ENCODE measurements at regions not wholly inside any gene's neighbourhood (a gene's known extent, or its start where the extent isn't known, plus 50 kb on each side); places are given as distances from the start of the nearest gene placed in this dataset.

- Histone ChIP-seq H3K4me3 (ENCODE audit: insufficient read depth, low read depth, low read length, poor library complexity, severe bottlenecking) (no peak overlapping the region), H3K9me3 (ENCODE audit: control insufficient read depth, low read length) (no peaks in the 10 kb centered on the region), H3K27ac (ENCODE audit: insufficient read depth, low read length, poor library complexity, severe bottlenecking) (no peak overlapping the region), H3K36me3 (ENCODE audit: control insufficient read depth, insufficient read depth, low read length) (no peaks in the 10 kb centered on the region), H3K4me1 (ENCODE audit: control insufficient read depth, insufficient read depth, low read length, poor library complexity, severe bottlenecking) (no peaks in the 10 kb centered on the region), H3K27me3 (replicated peaks; ENCODE audit: control insufficient read depth, insufficient read depth, low read length, poor library complexity, severe bottlenecking) (no peaks in the 10 kb centered on the region)
- no peak for DNase-seq
These were observed 119.2 kb upstream of the DAAM1 start for GRCh38 chr14:59069163-59069854.

GRCh38 chr14:59075506-59075905, 113.0 kb upstream of the DAAM1 start:
- no peaks in the 10 kb centered on the region for H3K36me3 ChIP-seq (ENCODE audit: control insufficient read depth, insufficient read depth, low read length)
- H3K4me3 ChIP-seq (ENCODE audit: insufficient read depth, low read depth, low read length, poor library complexity, severe bottlenecking), result no peak overlapping the region
- no peak for DNase-seq
- no peaks in the 10 kb centered on the region for H3K9me3 ChIP-seq (ENCODE audit: control insufficient read depth, low read length)
- H3K4me1 ChIP-seq (ENCODE audit: control insufficient read depth, insufficient read depth, low read length, poor library complexity, severe bottlenecking), result no peaks in the 10 kb centered on the region
- no peaks in the 10 kb centered on the region for H3K27me3 ChIP-seq (replicated peaks; ENCODE audit: control insufficient read depth, insufficient read depth, low read length, poor library complexity, severe bottlenecking)
- no peak overlapping the region for H3K27ac ChIP-seq (ENCODE audit: insufficient read depth, low read length, poor library complexity, severe bottlenecking)

- DNase-seq, result no peak
- no peaks in the 10 kb centered on the region for H3K36me3 ChIP-seq (ENCODE audit: control insufficient read depth, insufficient read depth, low read length)
- no peak overlapping the region for H3K27ac ChIP-seq (ENCODE audit: insufficient read depth, low read length, poor library complexity, severe bottlenecking)
- no peaks in the 10 kb centered on the region for H3K27me3 ChIP-seq (replicated peaks; ENCODE audit: control insufficient read depth, insufficient read depth, low read length, poor library complexity, severe bottlenecking)
- no peak overlapping the region for H3K4me3 ChIP-seq (ENCODE audit: insufficient read depth, low read depth, low read length, poor library complexity, severe bottlenecking)
- H3K9me3 ChIP-seq (ENCODE audit: control insufficient read depth, low read length), result no peaks in the 10 kb centered on the region
- no peaks in the 10 kb centered on the region for H3K4me1 ChIP-seq (ENCODE audit: control insufficient read depth, insufficient read depth, low read length, poor library complexity, severe bottlenecking)
These were observed 106.7 kb upstream of the DAAM1 start for GRCh38 chr14:59081720-59082119.

GRCh38 chr14:59085207-59085739, 103.2 kb upstream of the DAAM1 start:
- Histone ChIP-seq H3K36me3 (ENCODE audit: control insufficient read depth, insufficient read depth, low read length) (no peaks in the 10 kb centered on the region), H3K27me3 (replicated peaks; ENCODE audit: control insufficient read depth, insufficient read depth, low read length, poor library complexity, severe bottlenecking) (no peaks in the 10 kb centered on the region), H3K27ac (ENCODE audit: insufficient read depth, low read length, poor library complexity, severe bottlenecking) (no peak overlapping the region)

GRCh38 chr14:59086241-59086882, 102.1 kb upstream of the DAAM1 start:
- Histone ChIP-seq H3K9me3 (ENCODE audit: control insufficient read depth, low read length) (no peaks in the 10 kb centered on the region), H3K36me3 (ENCODE audit: control insufficient read depth, insufficient read depth, low read length) (no peaks in the 10 kb centered on the region), H3K4me3 (ENCODE audit: insufficient read depth, low read depth, low read length, poor library complexity, severe bottlenecking) (no peak overlapping the region), H3K4me1 (ENCODE audit: control insufficient read depth, insufficient read depth, low read length, poor library complexity, severe bottlenecking) (no peaks in the 10 kb centered on the region), H3K27ac (ENCODE audit: insufficient read depth, low read length, poor library complexity, severe bottlenecking) (no peak overlapping the region), H3K27me3 (replicated peaks; ENCODE audit: control insufficient read depth, insufficient read depth, low read length, poor library complexity, severe bottlenecking) (no peaks in the 10 kb centered on the region)
- DNase-seq, result no peak

More at GRCh38 chr14:59085207-59085739, 103.2 kb upstream of the DAAM1 start:
- no peaks in the 10 kb centered on the region for H3K9me3 ChIP-seq (ENCODE audit: control insufficient read depth, low read length)
- DNase-seq, result no peak
- no peak overlapping the region for H3K4me3 ChIP-seq (ENCODE audit: insufficient read depth, low read depth, low read length, poor library complexity, severe bottlenecking)
- H3K4me1 ChIP-seq (ENCODE audit: control insufficient read depth, insufficient read depth, low read length, poor library complexity, severe bottlenecking), result no peaks in the 10 kb centered on the region

- Histone ChIP-seq H3K27me3 (replicated peaks; ENCODE audit: control insufficient read depth, insufficient read depth, low read length, poor library complexity, severe bottlenecking) (no peaks in the 10 kb centered on the region), H3K36me3 (ENCODE audit: control insufficient read depth, insufficient read depth, low read length) (no peaks in the 10 kb centered on the region), H3K4me3 (ENCODE audit: insufficient read depth, low read depth, low read length, poor library complexity, severe bottlenecking) (no peak overlapping the region), H3K4me1 (ENCODE audit: control insufficient read depth, insufficient read depth, low read length, poor library complexity, severe bottlenecking) (no peaks in the 10 kb centered on the region), H3K9me3 (ENCODE audit: control insufficient read depth, low read length) (no peaks in the 10 kb centered on the region), H3K27ac (ENCODE audit: insufficient read depth, low read length, poor library complexity, severe bottlenecking) (no peak overlapping the region)
- no peak for DNase-seq
These were observed 101.2 kb upstream of the DAAM1 start for GRCh38 chr14:59087240-59087639.

- H3K27ac ChIP-seq (ENCODE audit: insufficient read depth, low read length, poor library complexity, severe bottlenecking), result no peak overlapping the region
- no peaks in the 10 kb centered on the region for H3K9me3 ChIP-seq (ENCODE audit: control insufficient read depth, low read length)
- no peaks in the 10 kb centered on the region for H3K36me3 ChIP-seq (ENCODE audit: control insufficient read depth, insufficient read depth, low read length)
- H3K4me3 ChIP-seq (ENCODE audit: insufficient read depth, low read depth, low read length, poor library complexity, severe bottlenecking), result no peak overlapping the region
- DNase-seq, result no peak
- no peaks in the 10 kb centered on the region for H3K27me3 ChIP-seq (replicated peaks; ENCODE audit: control insufficient read depth, insufficient read depth, low read length, poor library complexity, severe bottlenecking)
- H3K4me1 ChIP-seq (ENCODE audit: control insufficient read depth, insufficient read depth, low read length, poor library complexity, severe bottlenecking), result no peaks in the 10 kb centered on the region
These were observed 100.8 kb upstream of the DAAM1 start for GRCh38 chr14:59087711-59088110.

GRCh38 chr14:59090572-59090971, 97.9 kb upstream of the DAAM1 start:
- Histone ChIP-seq H3K4me3 (ENCODE audit: insufficient read depth, low read depth, low read length, poor library complexity, severe bottlenecking) (no peak overlapping the region), H3K27ac (ENCODE audit: insufficient read depth, low read length, poor library complexity, severe bottlenecking) (no peak overlapping the region), H3K9me3 (ENCODE audit: control insufficient read depth, low read length) (no peaks in the 10 kb centered on the region), H3K27me3 (replicated peaks; ENCODE audit: control insufficient read depth, insufficient read depth, low read length, poor library complexity, severe bottlenecking) (no peaks in the 10 kb centered on the region), H3K36me3 (ENCODE audit: control insufficient read depth, insufficient read depth, low read length) (no peaks in the 10 kb centered on the region), H3K4me1 (ENCODE audit: control insufficient read depth, insufficient read depth, low read length, poor library complexity, severe bottlenecking) (no peaks in the 10 kb centered on the region)
- no peak for DNase-seq

GRCh38 chr14:59091404-59091803, 97.1 kb upstream of the DAAM1 start:
- DNase-seq, result no peak
- H3K4me1 ChIP-seq (ENCODE audit: control insufficient read depth, insufficient read depth, low read length, poor library complexity, severe bottlenecking), result no peaks in the 10 kb centered on the region
- no peaks in the 10 kb centered on the region for H3K27me3 ChIP-seq (replicated peaks; ENCODE audit: control insufficient read depth, insufficient read depth, low read length, poor library complexity, severe bottlenecking)
- no peaks in the 10 kb centered on the region for H3K36me3 ChIP-seq (ENCODE audit: control insufficient read depth, insufficient read depth, low read length)
- no peaks in the 10 kb centered on the region for H3K9me3 ChIP-seq (ENCODE audit: control insufficient read depth, low read length)
- no peak overlapping the region for H3K27ac ChIP-seq (ENCODE audit: insufficient read depth, low read length, poor library complexity, severe bottlenecking)
- H3K4me3 ChIP-seq (ENCODE audit: insufficient read depth, low read depth, low read length, poor library complexity, severe bottlenecking), result no peak overlapping the region

- H3K27ac ChIP-seq (ENCODE audit: insufficient read depth, low read length, poor library complexity, severe bottlenecking), result no peak overlapping the region
- no peaks in the 10 kb centered on the region for H3K9me3 ChIP-seq (ENCODE audit: control insufficient read depth, low read length)
- H3K4me3 ChIP-seq (ENCODE audit: insufficient read depth, low read depth, low read length, poor library complexity, severe bottlenecking), result no peak overlapping the region
- no peak for DNase-seq
- no peaks in the 10 kb centered on the region for H3K36me3 ChIP-seq (ENCODE audit: control insufficient read depth, insufficient read depth, low read length)
- no peaks in the 10 kb centered on the region for H3K4me1 ChIP-seq (ENCODE audit: control insufficient read depth, insufficient read depth, low read length, poor library complexity, severe bottlenecking)
- no peaks in the 10 kb centered on the region for H3K27me3 ChIP-seq (replicated peaks; ENCODE audit: control insufficient read depth, insufficient read depth, low read length, poor library complexity, severe bottlenecking)
These were observed 96.5 kb upstream of the DAAM1 start for GRCh38 chr14:59091976-59092375.
